NB4 (cell line): ENCODE measurements at regions not wholly inside any gene's neighbourhood (a gene's known extent, or its start where the extent isn't known, plus 50 kb on each side); places are given as distances from the start of the nearest gene placed in this dataset.

Experiments used
- CTCF ChIP-seq: IDR thresholded peaks from one replicate; pipeline ENCODE4 v1.5.1; 2012; ENCODE audit warnings: low read depth, low read length
- MAX ChIP-seq: IDR thresholded peaks from 2 replicates; pipeline ENCODE4 v1.6.1; 2011; ENCODE audit warnings: low read depth, low read length
- POLR2A ChIP-seq: IDR thresholded peaks from 2 replicates; pipeline ENCODE4 v1.6.1; 2011; ENCODE audit warnings: mild to moderate bottlenecking; ENCODE audit not compliant: insufficient read length; ENCODE audit errors: extremely low read depth

GRCh38 chr3:22103423-22103822, 352.4 kb upstream of the ZNF385D start:
- no peak for TF ChIP-seq POLR2A
- TF ChIP-seq CTCF = no peak
- no peak for TF ChIP-seq MAX
